ENCODE measurements at regions not wholly inside any gene's neighbourhood (a gene's known extent, or its start where the extent isn't known, plus 50 kb on each side); places are given as distances from the start of the nearest gene placed in this dataset.

GRCh38 chr4:98816816-98817215, 112.1 kb downstream of the EIF4E start:
- no peak overlapping the region for H3K9ac ChIP-seq (ENCODE audit: low read length)
- peak; percentile 5 for FAIRE-seq
- no peaks in the 10 kb centered on the region for H3K27me3 ChIP-seq (ENCODE audit: insufficient read depth, low read length)
- Mint-ChIP-seq H3K4me1 (ENCODE audit: low read depth, unreplicated experiment) (peaks cover 13% of the 10 kb centered on the region), H3K36me3 (ENCODE audit: low read depth, unreplicated experiment) (no peaks in the 10 kb centered on the region), H3K27me3 (ENCODE audit: low read depth, unreplicated experiment) (no peaks in the 10 kb centered on the region), H3K4me3 (ENCODE audit: unreplicated experiment) (no peak overlapping the region), H3K27ac (ENCODE audit: unreplicated experiment) (no peak overlapping the region), H3K9me3 (ENCODE audit: unreplicated experiment) (peaks cover 2% of the 10 kb centered on the region)
- no peak for DNase-seq (ENCODE audit: low read depth)
- no peak overlapping the region for H3K27ac ChIP-seq (ENCODE audit: low read depth, low read length)
- TF ChIP-seq CTCF (IDR thresholded peaks at IDR 0.05; ENCODE audit: insufficient read depth, low read depth, low read length) (no peak), EZH2 (IDR thresholded peaks at IDR 0.05; ENCODE audit: insufficient read depth, low read length) (no peak)
- no peaks in the 10 kb centered on the region for H3K4me1 ChIP-seq (ENCODE audit: insufficient read depth, low read length)
- H3K36me3 ChIP-seq (ENCODE audit: insufficient read depth, low read length) = no peaks in the 10 kb centered on the region
- H3K9me3 ChIP-seq (ENCODE audit: insufficient read depth, low read depth, low read length) = no peaks in the 10 kb centered on the region
- no peaks in the 10 kb centered on the region for H3K79me2 ChIP-seq (ENCODE audit: insufficient read depth, low read length)
- no peaks in the 10 kb centered on the region for H4K20me1 ChIP-seq (ENCODE audit: insufficient read depth, low read length)
- no peak overlapping the region for H3K4me3 ChIP-seq (ENCODE audit: insufficient read depth, low read depth, low read length)
- no peak overlapping the region for H3K4me2 ChIP-seq (ENCODE audit: low read length)
- no peak overlapping the region for H2AFZ ChIP-seq (ENCODE audit: low read depth, low read length)

GRCh38 chr4:98816386-98816785, 112.5 kb downstream of the EIF4E start:
- FAIRE-seq = no peak

More at GRCh38 chr4:98816386-98816785, 112.5 kb downstream of the EIF4E start:
- TF ChIP-seq CTCF (IDR thresholded peaks at IDR 0.05; ENCODE audit: insufficient read depth, low read depth, low read length) (no peak), EZH2 (IDR thresholded peaks at IDR 0.05; ENCODE audit: insufficient read depth, low read length) (no peak)
- no peaks in the 10 kb centered on the region for H3K27me3 ChIP-seq (ENCODE audit: insufficient read depth, low read length)
- Mint-ChIP-seq H3K4me1 (ENCODE audit: low read depth, unreplicated experiment) (peaks cover 11% of the 10 kb centered on the region), H3K27me3 (ENCODE audit: low read depth, unreplicated experiment) (no peaks in the 10 kb centered on the region), H3K27ac (ENCODE audit: unreplicated experiment) (no peak overlapping the region), H3K9me3 (ENCODE audit: unreplicated experiment) (peaks cover 2% of the 10 kb centered on the region), H3K4me3 (ENCODE audit: unreplicated experiment) (no peak overlapping the region), H3K36me3 (ENCODE audit: low read depth, unreplicated experiment) (no peaks in the 10 kb centered on the region)
- no peak overlapping the region for H3K4me2 ChIP-seq (ENCODE audit: low read length)
- H3K27ac ChIP-seq (ENCODE audit: low read depth, low read length) = no peak overlapping the region
- no peaks in the 10 kb centered on the region for H3K36me3 ChIP-seq (ENCODE audit: insufficient read depth, low read length)
- H3K4me3 ChIP-seq (ENCODE audit: insufficient read depth, low read depth, low read length) = no peak overlapping the region
- no peak for DNase-seq (ENCODE audit: low read depth)
- no peak overlapping the region for H2AFZ ChIP-seq (ENCODE audit: low read depth, low read length)
- H3K4me1 ChIP-seq (ENCODE audit: insufficient read depth, low read length) = no peaks in the 10 kb centered on the region
- H3K79me2 ChIP-seq (ENCODE audit: insufficient read depth, low read length) = no peaks in the 10 kb centered on the region
- no peaks in the 10 kb centered on the region for H4K20me1 ChIP-seq (ENCODE audit: insufficient read depth, low read length)
- no peaks in the 10 kb centered on the region for H3K9me3 ChIP-seq (ENCODE audit: insufficient read depth, low read depth, low read length)
- no peak overlapping the region for H3K9ac ChIP-seq (ENCODE audit: low read length)
